ENCODE measurements at regions not wholly inside any gene's neighbourhood (a gene's known extent, or its start where the extent isn't known, plus 50 kb on each side); places are given as distances from the start of the nearest gene placed in this dataset.

DNA sequence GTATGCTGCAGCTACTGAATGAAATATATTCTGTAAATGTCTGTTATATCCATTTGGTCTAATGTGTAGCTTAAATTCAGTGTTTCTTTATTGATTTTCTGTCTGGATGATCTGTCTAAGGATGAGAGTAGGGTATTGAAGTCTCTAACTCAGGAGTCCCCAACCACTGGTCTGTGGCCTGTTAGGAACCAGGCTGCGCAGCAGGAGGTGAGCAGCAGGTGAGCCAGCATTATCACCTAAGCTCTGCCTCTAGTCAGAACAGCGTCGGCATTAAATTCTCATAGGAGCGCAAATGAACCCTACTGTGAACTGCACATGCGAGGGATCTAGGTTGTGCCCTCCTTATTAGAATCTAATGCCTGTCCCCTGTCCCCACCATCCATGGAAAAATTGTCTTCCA, 329.7 kb upstream of the RGS6 start:
- DNase-seq (ENCODE audit: low spot score), result no peak
- TF ChIP-seq, protein P1, sequence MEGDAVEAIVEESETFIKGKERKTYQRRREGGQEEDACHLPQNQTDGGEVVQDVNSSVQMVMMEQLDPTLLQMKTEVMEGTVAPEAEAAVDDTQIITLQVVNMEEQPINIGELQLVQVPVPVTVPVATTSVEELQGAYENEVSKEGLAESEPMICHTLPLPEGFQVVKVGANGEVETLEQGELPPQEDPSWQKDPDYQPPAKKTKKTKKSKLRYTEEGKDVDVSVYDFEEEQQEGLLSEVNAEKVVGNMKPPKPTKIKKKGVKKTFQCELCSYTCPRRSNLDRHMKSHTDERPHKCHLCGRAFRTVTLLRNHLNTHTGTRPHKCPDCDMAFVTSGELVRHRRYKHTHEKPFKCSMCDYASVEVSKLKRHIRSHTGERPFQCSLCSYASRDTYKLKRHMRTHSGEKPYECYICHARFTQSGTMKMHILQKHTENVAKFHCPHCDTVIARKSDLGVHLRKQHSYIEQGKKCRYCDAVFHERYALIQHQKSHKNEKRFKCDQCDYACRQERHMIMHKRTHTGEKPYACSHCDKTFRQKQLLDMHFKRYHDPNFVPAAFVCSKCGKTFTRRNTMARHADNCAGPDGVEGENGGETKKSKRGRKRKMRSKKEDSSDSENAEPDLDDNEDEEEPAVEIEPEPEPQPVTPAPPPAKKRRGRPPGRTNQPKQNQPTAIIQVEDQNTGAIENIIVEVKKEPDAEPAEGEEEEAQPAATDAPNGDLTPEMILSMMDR (IDR thresholded peaks at IDR 0.05; ENCODE audit: extremely low read depth, insufficient read depth, missing control alignments), result no peak
- in situ Hi-C loops (cut with MboI; ENCODE audit: low pct_unique_long_range_greater_than_20kb, low sequenced_read_pairs, unreplicated experiment), result no loop called here

DNA sequence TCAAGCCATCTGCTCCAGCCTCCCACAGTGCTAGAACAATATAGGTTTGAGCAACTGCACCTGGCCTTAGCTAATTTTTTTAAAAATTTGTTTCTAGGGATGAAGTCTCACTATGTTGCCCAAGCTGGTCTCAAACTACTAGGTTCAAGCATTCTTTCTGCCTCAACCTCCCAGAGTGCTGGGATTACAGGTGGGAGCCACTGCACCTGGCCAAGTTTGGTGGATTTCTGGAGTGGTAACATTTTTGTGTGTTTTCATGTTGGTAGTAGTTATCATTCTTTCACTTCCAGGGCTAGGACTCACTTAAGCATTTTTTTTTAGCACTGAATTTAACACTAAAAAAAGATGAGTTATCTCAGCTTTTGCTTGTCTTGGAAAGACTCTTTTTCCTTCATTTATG, 328.0 kb upstream of the RGS6 start:
- TF ChIP-seq, protein P1 (IDR thresholded peaks at IDR 0.05; ENCODE audit: extremely low read depth, insufficient read depth, missing control alignments), result no peak
- in situ Hi-C loops (cut with MboI; ENCODE audit: low pct_unique_long_range_greater_than_20kb, low sequenced_read_pairs, unreplicated experiment), result no loop called here
- no peak for DNase-seq (ENCODE audit: low spot score)

- TF ChIP-seq, protein P1 (IDR thresholded peaks at IDR 0.05; ENCODE audit: extremely low read depth, insufficient read depth, missing control alignments), result no peak
- in situ Hi-C loops (cut with MboI; ENCODE audit: low pct_unique_long_range_greater_than_20kb, low sequenced_read_pairs, unreplicated experiment), result no loop called here
- no peak for DNase-seq (ENCODE audit: low spot score)
These were observed 326.2 kb upstream of the RGS6 start for GRCh38 chr14:71606064-71606463.

DNA sequence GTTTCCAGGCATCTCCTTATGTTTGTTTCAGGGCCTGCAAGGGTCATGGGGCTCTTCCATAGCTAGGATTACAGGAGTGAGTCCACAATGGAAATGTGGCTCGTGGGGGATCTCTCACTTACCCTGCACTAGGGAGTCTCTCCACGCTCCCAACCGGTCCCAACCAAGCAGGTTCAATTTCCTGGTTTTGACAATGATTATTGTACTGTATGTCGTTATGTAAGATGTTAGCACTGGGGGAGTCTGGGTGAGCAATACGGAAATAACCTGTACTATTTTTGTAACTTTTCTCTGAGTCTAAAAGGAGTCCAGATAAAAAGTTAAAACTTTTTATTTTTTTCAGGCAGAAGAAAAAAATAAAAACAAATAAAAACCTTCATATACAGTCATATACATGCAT, 325.7 kb upstream of the RGS6 start:
- TF ChIP-seq, protein P1 (IDR thresholded peaks at IDR 0.05; ENCODE audit: extremely low read depth, insufficient read depth, missing control alignments), result no peak
- no peak for DNase-seq (ENCODE audit: low spot score)
- in situ Hi-C loops (cut with MboI; ENCODE audit: low pct_unique_long_range_greater_than_20kb, low sequenced_read_pairs, unreplicated experiment), result no loop called here

DNA sequence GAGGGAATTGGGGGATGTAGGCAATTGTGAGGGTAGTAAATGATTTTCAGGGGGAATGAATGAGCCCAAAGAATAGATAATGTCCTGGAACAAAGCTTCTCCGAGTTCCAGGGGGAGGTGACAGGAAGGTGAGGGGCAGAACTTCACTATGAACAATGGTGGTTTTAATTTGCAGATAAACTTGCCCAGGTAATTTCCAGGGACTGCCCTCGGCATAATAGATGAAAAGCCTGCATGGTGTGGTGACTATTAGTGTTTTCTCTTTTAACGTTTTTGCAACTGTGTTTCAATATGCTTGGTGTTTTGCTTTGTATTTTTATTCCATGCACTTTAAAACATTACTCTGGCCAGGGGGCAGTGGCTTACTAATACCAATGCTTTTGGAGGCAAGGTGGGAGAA, 325.2 kb upstream of the RGS6 start:
- in situ Hi-C loops (cut with MboI; ENCODE audit: low pct_unique_long_range_greater_than_20kb, low sequenced_read_pairs, unreplicated experiment), result no loop called here
- peak; percentile 22 for DNase-seq (ENCODE audit: low spot score)
- TF ChIP-seq, protein P1 (IDR thresholded peaks at IDR 0.05; ENCODE audit: extremely low read depth, insufficient read depth, missing control alignments), result no peak

GRCh38 chr14:71610149-71610548, 322.1 kb upstream of the RGS6 start:
- TF ChIP-seq, protein P1 (IDR thresholded peaks at IDR 0.05; ENCODE audit: extremely low read depth, insufficient read depth, missing control alignments), result no peak
- DNase-seq (ENCODE audit: low spot score), result no peak
- in situ Hi-C loops (cut with MboI; ENCODE audit: low pct_unique_long_range_greater_than_20kb, low sequenced_read_pairs, unreplicated experiment), result no loop called here

GRCh38 chr14:71610797-71611196, 321.4 kb upstream of the RGS6 start:
- no peak for DNase-seq (ENCODE audit: low spot score)
- TF ChIP-seq, protein P1 (IDR thresholded peaks at IDR 0.05; ENCODE audit: extremely low read depth, insufficient read depth, missing control alignments), result no peak

More at GRCh38 chr14:71610797-71611196, 321.4 kb upstream of the RGS6 start:
- in situ Hi-C loops (cut with MboI; ENCODE audit: low pct_unique_long_range_greater_than_20kb, low sequenced_read_pairs, unreplicated experiment), result no loop called here
